Ishikawa (cell line): ENCODE measurements at regions not wholly inside any gene's neighbourhood (a gene's known extent, or its start where the extent isn't known, plus 50 kb on each side); places are given as distances from the start of the nearest gene placed in this dataset.

Experiments
- CEBPB ChIP-seq: IDR thresholded peaks from 2 replicates; pipeline ENCODE4 v1.6.1; 2012
- CREB1 ChIP-seq: IDR thresholded peaks from 2 replicates; pipeline ENCODE4 v1.6.1; 2012; ENCODE audit warnings: low read depth
- EGR1 ChIP-seq: IDR thresholded peaks from 2 replicates; pipeline ENCODE4 v1.6.1; 2012
- EP300 ChIP-seq: IDR thresholded peaks from 2 replicates; pipeline ENCODE4 v1.6.1; 2012; ENCODE audit warnings: borderline replicate concordance
- FOXM1 ChIP-seq: IDR thresholded peaks from 2 replicates; pipeline ENCODE4 v1.6.1; 2012; ENCODE audit warnings: low read depth, borderline replicate concordance
- NFIC ChIP-seq: IDR thresholded peaks from 2 replicates; pipeline ENCODE4 v1.6.1; 2012
- RAD21 ChIP-seq: IDR thresholded peaks from 2 replicates; pipeline ENCODE4 v1.6.1; 2012; ENCODE audit warnings: low read depth
- REST ChIP-seq: IDR thresholded peaks from 2 replicates; pipeline ENCODE4 v1.6.1; 2012; ENCODE audit warnings: low read depth, mild to moderate bottlenecking
- TAF1 ChIP-seq: IDR thresholded peaks from 2 replicates; pipeline ENCODE4 v1.6.1; 2012; ENCODE audit warnings: low read depth, mild to moderate bottlenecking
- TCF12 ChIP-seq: IDR thresholded peaks from 2 replicates; pipeline ENCODE4 v1.6.1; 2012; ENCODE audit warnings: low read depth
- TEAD4 ChIP-seq: IDR thresholded peaks from 2 replicates; pipeline ENCODE4 v1.6.1; 2012
- YY1 ChIP-seq: IDR thresholded peaks from 2 replicates; pipeline ENCODE4 v1.6.1; 2012; ENCODE audit warnings: low read depth
- ZBTB7A ChIP-seq: IDR thresholded peaks from 2 replicates; pipeline ENCODE4 v1.6.1; 2012; ENCODE audit warnings: low read depth
- TF ChIP-seq, protein P1 (sequence below): IDR thresholded peaks from 2 replicates; pipeline ENCODE4 v1.6.1; 2012
- TF ChIP-seq, protein P2 (sequence below): IDR thresholded peaks from 2 replicates; pipeline ENCODE4 v1.6.1; 2012

DNA sequence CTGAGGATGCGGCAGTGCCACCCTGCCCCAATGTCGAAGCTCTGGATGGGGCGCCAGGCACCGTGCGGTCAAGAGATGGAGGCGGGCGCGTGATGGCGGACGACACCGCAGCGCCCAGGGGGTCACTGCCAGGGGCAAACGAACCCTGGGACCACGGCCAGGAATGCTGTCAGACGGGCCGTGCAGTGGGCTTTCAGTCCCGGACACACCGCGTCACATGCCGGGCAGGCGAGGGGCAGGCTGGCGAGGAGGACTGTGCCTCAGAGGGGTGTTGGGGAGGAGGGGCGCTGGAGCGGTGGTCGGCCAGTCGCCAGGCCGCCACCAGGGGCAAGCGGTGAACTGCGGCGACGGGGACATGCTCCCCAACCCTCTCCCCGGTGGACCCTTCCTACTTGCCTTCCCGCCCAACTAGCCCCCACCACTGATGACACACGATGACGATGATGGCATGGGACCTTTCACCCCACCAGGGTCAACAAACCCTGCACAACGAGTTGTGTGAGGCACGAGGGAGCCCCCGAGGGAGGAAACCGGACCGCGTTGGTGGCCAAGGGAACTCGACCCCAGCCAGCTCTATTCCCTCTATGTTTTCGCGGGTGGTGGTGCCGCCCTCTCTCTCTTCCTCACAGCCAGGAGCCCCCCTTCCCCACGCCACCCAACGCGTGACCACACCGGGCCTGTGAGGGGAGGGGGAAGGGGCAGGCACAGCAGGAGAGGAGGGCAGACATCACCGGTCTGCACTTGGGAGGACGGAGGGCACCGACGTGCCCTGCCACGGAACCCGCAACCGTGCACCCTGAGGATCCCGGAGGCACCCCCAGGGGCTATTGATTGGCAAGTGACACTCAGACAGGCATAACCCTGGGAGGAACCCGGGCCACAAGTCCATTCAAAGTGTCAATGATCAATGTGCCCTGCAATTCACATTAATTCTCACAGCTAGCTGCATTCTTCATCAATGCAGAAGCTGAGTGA is 1960.9 kb upstream of the DEFB115 start:
- TF ChIP-seq, protein P1, sequence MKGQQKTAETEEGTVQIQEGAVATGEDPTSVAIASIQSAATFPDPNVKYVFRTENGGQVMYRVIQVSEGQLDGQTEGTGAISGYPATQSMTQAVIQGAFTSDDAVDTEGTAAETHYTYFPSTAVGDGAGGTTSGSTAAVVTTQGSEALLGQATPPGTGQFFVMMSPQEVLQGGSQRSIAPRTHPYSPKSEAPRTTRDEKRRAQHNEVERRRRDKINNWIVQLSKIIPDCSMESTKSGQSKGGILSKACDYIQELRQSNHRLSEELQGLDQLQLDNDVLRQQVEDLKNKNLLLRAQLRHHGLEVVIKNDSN, result no peak
- TF ChIP-seq TAF1, result no peak
- TF ChIP-seq REST, result no peak
- TF ChIP-seq ZBTB7A, result no peak
- no peak for TF ChIP-seq RAD21
- no peak for TF ChIP-seq TCF12
- TF ChIP-seq EP300, result no peak
- no peak for TF ChIP-seq EGR1
- TF ChIP-seq, protein P2, sequence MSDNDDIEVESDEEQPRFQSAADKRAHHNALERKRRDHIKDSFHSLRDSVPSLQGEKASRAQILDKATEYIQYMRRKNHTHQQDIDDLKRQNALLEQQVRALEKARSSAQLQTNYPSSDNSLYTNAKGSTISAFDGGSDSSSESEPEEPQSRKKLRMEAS, result no peak
- TF ChIP-seq YY1, result no peak
- TF ChIP-seq CREB1, result no peak
- TF ChIP-seq FOXM1, result no peak
- no peak for TF ChIP-seq TEAD4
- TF ChIP-seq CEBPB, result no peak
- no peak for TF ChIP-seq NFIC

DNA sequence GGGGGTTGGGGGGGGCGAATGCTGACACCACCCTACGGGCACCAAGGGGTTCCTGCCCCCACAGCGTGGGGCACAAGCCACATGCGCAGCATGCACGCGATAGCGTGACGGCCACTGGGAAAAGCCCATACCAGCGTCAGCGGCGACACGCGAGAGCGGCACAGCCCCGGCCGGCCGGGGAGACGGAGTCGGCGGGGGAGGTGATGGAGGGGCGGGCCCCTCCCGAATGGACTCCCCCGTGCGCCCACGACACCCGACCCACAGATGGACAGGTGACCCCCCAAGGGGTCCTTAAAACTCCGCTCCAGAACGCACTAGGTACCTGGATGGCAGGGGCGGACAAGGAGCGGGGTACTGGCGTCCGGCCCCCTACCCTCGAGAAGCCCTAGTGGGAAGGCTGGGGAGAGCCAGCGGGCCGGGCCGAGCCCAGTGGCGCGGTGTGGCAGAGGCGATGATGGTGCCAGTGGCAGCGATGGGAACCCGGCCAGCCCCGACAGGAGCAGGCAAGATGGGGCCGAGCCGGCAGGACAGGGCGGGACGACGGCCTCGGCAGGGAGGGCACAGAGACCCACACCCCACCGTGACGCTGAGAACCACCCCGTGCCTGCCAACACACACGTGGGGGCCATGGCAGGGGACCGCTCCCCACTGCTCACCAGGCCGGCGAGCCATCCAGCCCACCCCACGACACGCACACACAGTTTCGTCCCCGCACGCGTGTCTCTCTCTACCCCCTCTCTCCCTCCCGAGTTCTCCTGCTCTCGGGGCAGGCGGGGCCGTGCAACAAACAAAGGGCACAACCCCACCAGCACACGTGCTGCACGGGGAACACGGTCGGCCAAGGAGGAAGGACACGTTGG is 1959.8 kb upstream of the DEFB115 start:
- TF ChIP-seq REST, result no peak
- no peak for TF ChIP-seq ZBTB7A
- TF ChIP-seq CREB1, result no peak
- no peak for TF ChIP-seq TEAD4
- TF ChIP-seq, protein P2, result no peak
- TF ChIP-seq, protein P1, result no peak
- no peak for TF ChIP-seq CEBPB
- no peak for TF ChIP-seq FOXM1
- no peak for TF ChIP-seq RAD21
- no peak for TF ChIP-seq TCF12
- no peak for TF ChIP-seq YY1
- TF ChIP-seq TAF1, result no peak
- TF ChIP-seq EGR1, result no peak

GRCh38 chr20:29298271-29298590 is 1959.2 kb upstream of the DEFB115 start:
- TF ChIP-seq EP300, result no peak
- TF ChIP-seq TAF1, result no peak
- no peak for TF ChIP-seq ZBTB7A
- no peak for TF ChIP-seq CEBPB
- no peak for TF ChIP-seq RAD21
- no peak for TF ChIP-seq TEAD4
- TF ChIP-seq, protein P1, result no peak

DNA sequence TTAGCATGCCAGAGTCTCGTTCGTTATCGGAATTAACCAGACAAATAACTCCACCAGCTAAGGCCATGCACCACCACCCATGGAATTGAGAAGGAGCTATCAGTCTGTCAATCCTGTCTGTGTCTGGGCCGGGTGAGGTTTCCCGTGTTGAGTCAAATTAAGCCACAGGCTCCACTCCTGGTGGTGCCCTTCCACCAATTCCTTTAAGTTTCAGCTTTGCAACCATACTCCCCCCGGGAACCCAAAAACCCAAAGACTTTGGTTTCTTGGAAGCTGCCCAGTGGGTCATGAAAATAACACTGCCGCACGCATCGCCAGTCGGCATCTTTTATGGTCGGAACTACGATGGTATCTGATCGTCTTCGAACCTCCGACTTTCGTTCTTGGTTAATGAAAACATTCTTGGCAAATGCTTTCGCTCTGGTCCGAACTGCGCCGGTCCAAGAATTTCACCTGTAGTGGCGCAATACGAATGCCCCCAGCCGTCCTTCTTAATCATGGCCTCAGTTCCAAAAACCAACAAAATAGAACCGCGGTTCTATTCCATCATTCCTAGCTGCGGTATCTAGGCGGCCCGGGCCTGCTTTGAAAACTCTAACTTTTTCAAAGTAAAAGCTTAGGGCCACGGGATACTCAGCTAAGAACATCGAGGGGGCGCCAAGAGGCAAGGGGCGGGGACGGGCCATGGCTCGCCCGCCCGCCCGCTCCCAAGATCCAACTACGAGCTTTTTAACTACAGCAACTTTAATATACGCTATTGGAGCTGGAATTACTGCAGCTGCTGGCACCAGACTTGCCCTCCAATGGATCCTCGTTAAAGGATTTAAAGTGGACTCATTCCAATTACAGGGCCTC is 1958.5 kb upstream of the DEFB115 start:
- no peak for TF ChIP-seq RAD21
- TF ChIP-seq TCF12, result no peak
- no peak for TF ChIP-seq EP300
